GM12878 (cell line): ENCODE measurements at regions not wholly inside any gene's neighbourhood (a gene's known extent, or its start where the extent isn't known, plus 50 kb on each side); places are given as distances from the start of the nearest gene placed in this dataset.

ENCODE experiments used
- CHD1 ChIP-seq: IDR thresholded peaks from 2 replicates; pipeline ENCODE4 v1.6.1; 2012; ENCODE audit warnings: low read depth, low read length, improper control_type of control experiment
- FOS ChIP-seq: IDR thresholded peaks from 3 replicates; pipeline ENCODE4 v1.6.1; 2011; ENCODE audit warnings: borderline replicate concordance; ENCODE audit not compliant: insufficient read length; ENCODE audit errors: extremely low read depth
- HDAC6 ChIP-seq: fragments of 200-600 bp; sonication (generic); IDR thresholded peaks from one replicate; pipeline ENCODE4 v1.8.0; 2017; ENCODE audit warnings: antibody characterized with exemption; ENCODE audit not compliant: unreplicated experiment
- NFYB ChIP-seq: IDR thresholded peaks from 2 replicates; pipeline ENCODE4 v1.6.1; 2011; ENCODE audit warnings: low read depth, mild to moderate bottlenecking, low read length, improper control_type of control experiment, moderate library complexity; ENCODE audit not compliant: insufficient read depth
- POLR2A ChIP-seq: IDR thresholded peaks from 2 replicates; pipeline ENCODE4 v1.6.1; 2011; ENCODE audit warnings: low read depth, mild to moderate bottlenecking, low read length
- POLR2AphosphoS5 ChIP-seq: IDR thresholded peaks from 2 replicates; pipeline ENCODE4 v1.6.1; 2011; ENCODE audit warnings: mild to moderate bottlenecking, low read length, inconsistent platforms
- STAT1 ChIP-seq: fragments of 450-650 bp; conservative IDR thresholded peaks from 2 replicates; pipeline ENCODE4 v1.6.1; 2014; ENCODE audit warnings: antibody characterized with exemption, mild to moderate bottlenecking
- TF ChIP-seq, protein P1 (sequence below), 3 experiments: IDR thresholded peaks in 2 of 3; conservative IDR thresholded peaks in 1 of 3; 2 replicates each; pipeline ENCODE4 v1.5.1; 2011; ENCODE audit warnings: low read depth in 3 of 3, low read length in 3 of 3, mild to moderate bottlenecking in 3 of 3, control low read depth in 2 of 3, moderate library complexity in 2 of 3, inconsistent platforms in 1 of 3, mixed read lengths in 1 of 3; ENCODE audit not compliant: control insufficient read depth in 2 of 3, insufficient read depth in 1 of 3; ENCODE audit errors: extremely low read depth in 1 of 3
- TF ChIP-seq, protein P2 (sequence below): IDR thresholded peaks from 2 replicates; pipeline ENCODE4 v1.6.1; 2012; ENCODE audit warnings: improper control_type of control experiment, low read depth, low read length; ENCODE audit not compliant: insufficient replicate concordance
- TF ChIP-seq, protein P3 (sequence below): fragments of 150-350 bp; IDR thresholded peaks from 2 replicates; pipeline ENCODE4 v1.6.1; 2016; ENCODE audit warnings: low read depth, low read length
- TF ChIP-seq, protein P4 (sequence below): IDR thresholded peaks from 2 replicates; pipeline ENCODE4 v1.6.1; 2012; ENCODE audit warnings: low read depth, low read length, improper control_type of control experiment

DNA sequence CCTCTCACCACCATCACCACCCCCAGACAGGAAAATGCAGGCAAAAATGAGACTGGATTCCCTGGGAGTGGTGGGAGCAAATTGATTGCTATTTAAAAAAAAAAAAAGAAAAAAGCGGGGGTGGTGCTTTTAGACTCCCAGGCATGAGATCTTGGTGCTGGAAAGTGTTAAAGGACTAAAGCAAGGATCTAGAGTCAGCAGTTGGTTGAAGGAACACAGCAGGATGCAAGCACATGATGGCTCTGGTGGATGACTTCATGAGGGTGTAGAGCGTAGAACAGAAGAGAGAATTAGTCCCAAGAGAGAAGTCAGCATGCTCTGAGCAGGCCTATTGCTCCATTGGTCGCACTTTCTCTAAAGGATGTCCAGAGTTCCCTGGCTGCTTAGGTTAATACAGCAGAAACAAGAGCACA, 183.8 kb upstream of the HMGA2 start:
- TF ChIP-seq, protein P1, sequence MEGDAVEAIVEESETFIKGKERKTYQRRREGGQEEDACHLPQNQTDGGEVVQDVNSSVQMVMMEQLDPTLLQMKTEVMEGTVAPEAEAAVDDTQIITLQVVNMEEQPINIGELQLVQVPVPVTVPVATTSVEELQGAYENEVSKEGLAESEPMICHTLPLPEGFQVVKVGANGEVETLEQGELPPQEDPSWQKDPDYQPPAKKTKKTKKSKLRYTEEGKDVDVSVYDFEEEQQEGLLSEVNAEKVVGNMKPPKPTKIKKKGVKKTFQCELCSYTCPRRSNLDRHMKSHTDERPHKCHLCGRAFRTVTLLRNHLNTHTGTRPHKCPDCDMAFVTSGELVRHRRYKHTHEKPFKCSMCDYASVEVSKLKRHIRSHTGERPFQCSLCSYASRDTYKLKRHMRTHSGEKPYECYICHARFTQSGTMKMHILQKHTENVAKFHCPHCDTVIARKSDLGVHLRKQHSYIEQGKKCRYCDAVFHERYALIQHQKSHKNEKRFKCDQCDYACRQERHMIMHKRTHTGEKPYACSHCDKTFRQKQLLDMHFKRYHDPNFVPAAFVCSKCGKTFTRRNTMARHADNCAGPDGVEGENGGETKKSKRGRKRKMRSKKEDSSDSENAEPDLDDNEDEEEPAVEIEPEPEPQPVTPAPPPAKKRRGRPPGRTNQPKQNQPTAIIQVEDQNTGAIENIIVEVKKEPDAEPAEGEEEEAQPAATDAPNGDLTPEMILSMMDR (IDR thresholded peaks at IDR 0.05 in 2 of 3, conservative IDR thresholded peaks at IDR 0.05 in 1 of 3; ENCODE audit: control insufficient read depth in 2 of 3, extremely low read depth in 1 of 3, insufficient read depth in 1 of 3, low read depth in 3 of 3, low read length in 3 of 3): no peak
- TF ChIP-seq STAT1: no peak
- TF ChIP-seq FOS: no peak
- TF ChIP-seq, protein P2, sequence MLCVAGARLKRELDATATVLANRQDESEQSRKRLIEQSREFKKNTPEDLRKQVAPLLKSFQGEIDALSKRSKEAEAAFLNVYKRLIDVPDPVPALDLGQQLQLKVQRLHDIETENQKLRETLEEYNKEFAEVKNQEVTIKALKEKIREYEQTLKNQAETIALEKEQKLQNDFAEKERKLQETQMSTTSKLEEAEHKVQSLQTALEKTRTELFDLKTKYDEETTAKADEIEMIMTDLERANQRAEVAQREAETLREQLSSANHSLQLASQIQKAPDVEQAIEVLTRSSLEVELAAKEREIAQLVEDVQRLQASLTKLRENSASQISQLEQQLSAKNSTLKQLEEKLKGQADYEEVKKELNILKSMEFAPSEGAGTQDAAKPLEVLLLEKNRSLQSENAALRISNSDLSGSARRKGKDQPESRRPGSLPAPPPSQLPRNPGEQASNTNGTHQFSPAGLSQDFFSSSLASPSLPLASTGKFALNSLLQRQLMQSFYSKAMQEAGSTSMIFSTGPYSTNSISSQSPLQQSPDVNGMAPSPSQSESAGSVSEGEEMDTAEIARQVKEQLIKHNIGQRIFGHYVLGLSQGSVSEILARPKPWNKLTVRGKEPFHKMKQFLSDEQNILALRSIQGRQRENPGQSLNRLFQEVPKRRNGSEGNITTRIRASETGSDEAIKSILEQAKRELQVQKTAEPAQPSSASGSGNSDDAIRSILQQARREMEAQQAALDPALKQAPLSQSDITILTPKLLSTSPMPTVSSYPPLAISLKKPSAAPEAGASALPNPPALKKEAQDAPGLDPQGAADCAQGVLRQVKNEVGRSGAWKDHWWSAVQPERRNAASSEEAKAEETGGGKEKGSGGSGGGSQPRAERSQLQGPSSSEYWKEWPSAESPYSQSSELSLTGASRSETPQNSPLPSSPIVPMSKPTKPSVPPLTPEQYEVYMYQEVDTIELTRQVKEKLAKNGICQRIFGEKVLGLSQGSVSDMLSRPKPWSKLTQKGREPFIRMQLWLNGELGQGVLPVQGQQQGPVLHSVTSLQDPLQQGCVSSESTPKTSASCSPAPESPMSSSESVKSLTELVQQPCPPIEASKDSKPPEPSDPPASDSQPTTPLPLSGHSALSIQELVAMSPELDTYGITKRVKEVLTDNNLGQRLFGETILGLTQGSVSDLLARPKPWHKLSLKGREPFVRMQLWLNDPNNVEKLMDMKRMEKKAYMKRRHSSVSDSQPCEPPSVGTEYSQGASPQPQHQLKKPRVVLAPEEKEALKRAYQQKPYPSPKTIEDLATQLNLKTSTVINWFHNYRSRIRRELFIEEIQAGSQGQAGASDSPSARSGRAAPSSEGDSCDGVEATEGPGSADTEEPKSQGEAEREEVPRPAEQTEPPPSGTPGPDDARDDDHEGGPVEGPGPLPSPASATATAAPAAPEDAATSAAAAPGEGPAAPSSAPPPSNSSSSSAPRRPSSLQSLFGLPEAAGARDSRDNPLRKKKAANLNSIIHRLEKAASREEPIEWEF: no peak
- no peak for TF ChIP-seq CHD1
- no peak for TF ChIP-seq POLR2AphosphoS5
- TF ChIP-seq, protein P3, sequence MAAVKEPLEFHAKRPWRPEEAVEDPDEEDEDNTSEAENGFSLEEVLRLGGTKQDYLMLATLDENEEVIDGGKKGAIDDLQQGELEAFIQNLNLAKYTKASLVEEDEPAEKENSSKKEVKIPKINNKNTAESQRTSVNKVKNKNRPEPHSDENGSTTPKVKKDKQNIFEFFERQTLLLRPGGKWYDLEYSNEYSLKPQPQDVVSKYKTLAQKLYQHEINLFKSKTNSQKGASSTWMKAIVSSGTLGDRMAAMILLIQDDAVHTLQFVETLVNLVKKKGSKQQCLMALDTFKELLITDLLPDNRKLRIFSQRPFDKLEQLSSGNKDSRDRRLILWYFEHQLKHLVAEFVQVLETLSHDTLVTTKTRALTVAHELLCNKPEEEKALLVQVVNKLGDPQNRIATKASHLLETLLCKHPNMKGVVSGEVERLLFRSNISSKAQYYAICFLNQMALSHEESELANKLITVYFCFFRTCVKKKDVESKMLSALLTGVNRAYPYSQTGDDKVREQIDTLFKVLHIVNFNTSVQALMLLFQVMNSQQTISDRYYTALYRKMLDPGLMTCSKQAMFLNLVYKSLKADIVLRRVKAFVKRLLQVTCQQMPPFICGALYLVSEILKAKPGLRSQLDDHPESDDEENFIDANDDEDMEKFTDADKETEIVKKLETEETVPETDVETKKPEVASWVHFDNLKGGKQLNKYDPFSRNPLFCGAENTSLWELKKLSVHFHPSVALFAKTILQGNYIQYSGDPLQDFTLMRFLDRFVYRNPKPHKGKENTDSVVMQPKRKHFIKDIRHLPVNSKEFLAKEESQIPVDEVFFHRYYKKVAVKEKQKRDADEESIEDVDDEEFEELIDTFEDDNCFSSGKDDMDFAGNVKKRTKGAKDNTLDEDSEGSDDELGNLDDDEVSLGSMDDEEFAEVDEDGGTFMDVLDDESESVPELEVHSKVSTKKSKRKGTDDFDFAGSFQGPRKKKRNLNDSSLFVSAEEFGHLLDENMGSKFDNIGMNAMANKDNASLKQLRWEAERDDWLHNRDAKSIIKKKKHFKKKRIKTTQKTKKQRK: no peak
- TF ChIP-seq NFYB: no peak
- no peak for TF ChIP-seq HDAC6
- no peak for TF ChIP-seq POLR2A
- TF ChIP-seq, protein P4, sequence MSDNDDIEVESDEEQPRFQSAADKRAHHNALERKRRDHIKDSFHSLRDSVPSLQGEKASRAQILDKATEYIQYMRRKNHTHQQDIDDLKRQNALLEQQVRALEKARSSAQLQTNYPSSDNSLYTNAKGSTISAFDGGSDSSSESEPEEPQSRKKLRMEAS: no peak
